ENCODE measurements at regions not wholly inside any gene's neighbourhood (a gene's known extent, or its start where the extent isn't known, plus 50 kb on each side); places are given as distances from the start of the nearest gene placed in this dataset.
"Not testable (repeated sequence)": the region's sequence is repeated elsewhere in the genome, so short reads cannot be mapped to it uniquely, and the experiment has no call there.

DNA sequence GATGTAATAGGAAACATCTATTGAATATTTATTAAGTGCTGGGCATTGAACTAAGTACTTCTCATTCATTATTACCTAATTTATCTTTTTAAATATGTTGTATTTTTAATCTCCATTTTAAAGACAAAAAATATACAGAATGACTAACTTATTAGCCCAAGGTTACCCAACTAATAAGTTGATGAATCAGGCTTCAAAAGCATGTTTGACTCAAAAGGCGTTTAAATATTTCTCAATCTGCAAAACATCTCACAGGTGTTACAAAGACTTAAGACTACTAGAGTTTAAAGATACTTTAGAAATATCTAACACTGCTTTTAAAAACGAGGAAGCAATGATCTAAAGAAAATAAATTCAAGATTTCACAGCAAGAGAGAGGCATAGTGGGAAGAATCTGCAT, 457.4 kb upstream of the DCN start:
- DNase-seq, result no peak

DNA sequence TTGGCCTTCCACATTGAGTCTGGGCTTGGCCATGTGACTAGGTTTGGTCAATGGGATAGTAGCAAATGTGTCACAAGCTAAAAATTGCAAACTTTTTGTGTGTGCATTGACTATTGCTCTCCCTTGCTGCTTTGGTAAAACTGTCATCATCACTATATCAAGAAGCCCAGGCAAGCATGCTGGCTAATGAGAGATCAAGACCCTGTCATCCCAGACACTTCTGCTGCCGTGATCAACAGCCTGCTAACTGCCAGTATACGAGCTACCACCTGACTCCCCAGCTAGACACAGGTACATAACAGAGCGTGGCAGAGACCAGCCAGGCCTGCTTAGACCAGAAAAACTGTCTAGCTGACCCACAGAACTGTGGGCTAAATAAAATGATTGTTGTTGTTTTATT, 456.7 kb upstream of the DCN start:
- DNase-seq, result no peak

DNA sequence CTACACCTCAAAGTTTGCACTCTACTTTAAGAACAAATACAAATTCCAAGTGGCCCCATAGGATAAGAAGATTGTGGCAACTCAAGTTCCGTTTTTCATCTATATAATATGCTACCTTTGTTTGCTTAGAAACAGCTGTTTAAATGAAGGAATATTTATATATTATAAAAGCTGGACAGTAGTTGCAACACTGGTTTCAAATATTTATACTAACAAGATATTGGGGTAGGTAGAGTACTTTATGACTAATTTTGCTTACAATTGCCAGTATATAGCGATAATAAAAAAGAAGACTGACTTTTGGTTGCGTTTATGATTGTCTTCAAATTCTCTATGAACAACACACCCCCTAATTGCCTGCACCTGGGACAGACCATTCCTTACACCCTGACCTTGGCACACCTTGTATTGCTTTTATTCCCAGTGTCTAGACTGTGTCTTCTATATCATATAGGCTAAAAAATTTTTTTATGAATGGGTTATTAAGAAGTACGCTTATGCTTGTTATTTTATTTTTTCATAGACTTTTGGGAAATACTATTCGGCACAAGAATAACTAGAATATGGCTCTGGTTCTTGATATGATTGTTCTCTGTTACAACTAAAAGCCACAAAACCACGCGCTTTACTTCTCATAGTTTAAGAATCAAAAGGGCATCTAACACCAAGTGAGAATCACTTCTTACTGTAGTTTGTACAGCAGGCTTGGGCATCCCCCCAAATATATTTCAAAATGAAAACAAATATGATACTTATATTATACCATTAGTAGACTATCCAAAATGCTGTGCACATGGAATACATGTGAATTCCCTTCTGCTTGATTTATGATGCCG, 455.4 kb upstream of the DCN start:
- DNase-seq, result no peak

DNA sequence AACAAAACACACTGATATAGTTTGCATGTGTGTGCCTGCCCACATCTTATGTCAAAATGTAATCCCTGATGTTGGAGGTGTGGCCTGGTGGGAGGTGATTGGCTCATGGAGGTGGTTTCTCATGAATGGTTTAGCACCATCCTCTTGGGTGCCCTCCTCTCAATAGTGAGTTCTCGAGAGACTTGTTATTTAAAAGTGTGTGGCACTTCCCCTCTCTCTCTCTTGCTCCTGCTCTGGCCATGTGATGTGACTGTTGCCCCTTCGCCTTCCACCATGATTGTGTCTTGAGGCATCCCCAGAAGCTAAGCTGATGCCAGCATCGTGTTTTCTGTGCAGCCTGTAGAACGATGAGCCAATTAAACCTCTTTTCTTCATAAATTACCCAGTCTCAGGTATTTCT, 454.1 kb upstream of the DCN start:
- DNase-seq, result no peak

DNA sequence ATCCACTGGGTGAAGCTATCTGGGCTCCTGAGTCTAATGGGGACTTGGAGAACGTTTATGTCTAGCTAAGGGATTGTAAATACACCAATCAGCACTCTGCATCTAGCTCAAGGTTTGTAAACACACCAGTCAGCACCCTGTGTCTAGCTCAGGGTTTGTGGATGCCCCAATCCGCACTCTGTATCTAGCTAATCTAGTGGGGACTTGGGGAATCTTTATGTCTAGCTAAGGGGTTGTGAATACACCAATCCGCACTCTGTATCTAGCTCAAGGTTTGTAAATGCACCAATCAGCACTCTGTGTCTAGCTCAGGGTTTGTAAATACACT, 451.7 kb upstream of the DCN start:
- DNase-seq, result not testable (repeated sequence)

DNA sequence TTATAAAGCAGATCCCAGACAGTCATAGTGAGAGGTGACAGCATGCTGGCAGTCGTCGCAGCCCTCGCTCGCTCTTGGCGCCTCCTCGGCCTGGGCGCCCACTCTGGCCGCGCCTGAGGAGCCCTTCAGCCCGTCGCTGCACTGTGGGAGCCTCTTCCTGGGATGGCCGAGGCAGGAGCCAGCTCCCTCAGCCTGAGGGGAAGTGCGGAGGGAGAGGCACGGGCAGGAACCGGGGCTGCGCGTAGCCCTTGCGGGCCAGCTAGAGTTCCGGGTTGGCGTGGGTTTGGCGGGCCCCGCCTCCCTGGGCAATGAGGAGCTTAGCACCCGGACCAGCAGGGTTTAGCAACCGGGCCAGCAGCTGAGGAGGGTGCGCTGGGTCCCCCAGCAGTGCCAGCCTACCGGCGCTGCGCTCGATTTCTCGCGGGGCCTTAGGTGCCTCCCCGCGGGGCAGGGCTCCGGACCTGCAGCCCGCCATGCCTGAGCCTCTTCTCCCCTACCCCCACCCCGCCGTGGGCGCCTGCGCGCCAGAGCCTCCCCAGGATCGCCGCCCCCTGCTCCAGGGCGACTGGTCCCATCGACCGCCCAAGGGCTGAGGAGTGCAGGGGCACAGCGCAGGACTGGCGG, 451.2 kb upstream of the DCN start:
- no peak for DNase-seq

DNA sequence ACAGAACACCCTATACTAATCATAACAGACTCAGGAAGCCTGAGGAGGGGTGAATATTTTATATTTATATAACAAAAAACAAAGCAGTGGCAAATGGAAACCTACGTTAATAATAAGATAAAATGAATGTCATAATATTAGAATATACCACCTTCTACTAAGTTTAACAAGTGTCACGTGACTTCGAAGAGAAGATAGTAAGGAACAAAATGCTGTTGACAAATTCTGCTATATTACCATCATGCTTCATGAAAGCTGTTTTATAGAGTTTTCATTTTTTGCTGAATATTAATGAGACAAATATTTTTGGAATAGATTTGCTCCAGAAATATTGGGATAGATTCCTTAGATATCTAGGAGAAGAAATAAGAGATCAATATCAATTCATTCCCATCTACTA, 450.6 kb upstream of the DCN start:
- DNase-seq, result no peak

DNA sequence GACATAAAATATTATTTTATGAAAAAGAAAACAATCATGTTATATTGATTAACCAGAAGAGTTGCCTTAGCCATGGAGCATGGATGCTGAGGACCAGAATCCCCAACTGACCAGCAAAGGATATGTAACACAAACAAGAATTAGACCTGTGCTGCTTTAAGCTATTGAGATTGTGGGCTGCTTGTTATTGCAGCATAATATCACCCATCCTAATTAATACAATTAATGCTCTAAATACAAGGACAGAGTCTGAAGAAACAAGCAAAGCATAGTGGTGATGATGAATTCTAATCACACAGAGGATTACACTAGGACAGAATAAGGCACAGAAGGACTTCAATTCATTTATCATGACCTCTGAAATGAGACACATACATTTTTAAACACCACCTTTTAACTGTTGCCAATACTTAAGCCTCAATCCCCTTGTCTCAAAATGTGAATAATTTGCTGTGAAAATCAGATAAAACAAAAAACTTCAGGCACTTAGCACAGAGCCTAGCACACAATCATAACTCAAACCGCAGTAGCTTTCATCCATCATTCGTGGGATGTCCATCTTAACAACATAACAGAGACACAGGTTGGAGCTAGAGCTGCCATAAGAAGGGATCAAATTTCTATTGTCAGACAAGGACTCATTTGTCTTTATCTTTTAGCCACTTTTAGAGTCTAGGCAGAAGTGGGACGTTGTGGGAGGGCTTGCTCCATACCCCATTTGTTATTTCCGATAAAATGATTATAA, 449.6 kb upstream of the DCN start:
- DNase-seq, result no peak

DNA sequence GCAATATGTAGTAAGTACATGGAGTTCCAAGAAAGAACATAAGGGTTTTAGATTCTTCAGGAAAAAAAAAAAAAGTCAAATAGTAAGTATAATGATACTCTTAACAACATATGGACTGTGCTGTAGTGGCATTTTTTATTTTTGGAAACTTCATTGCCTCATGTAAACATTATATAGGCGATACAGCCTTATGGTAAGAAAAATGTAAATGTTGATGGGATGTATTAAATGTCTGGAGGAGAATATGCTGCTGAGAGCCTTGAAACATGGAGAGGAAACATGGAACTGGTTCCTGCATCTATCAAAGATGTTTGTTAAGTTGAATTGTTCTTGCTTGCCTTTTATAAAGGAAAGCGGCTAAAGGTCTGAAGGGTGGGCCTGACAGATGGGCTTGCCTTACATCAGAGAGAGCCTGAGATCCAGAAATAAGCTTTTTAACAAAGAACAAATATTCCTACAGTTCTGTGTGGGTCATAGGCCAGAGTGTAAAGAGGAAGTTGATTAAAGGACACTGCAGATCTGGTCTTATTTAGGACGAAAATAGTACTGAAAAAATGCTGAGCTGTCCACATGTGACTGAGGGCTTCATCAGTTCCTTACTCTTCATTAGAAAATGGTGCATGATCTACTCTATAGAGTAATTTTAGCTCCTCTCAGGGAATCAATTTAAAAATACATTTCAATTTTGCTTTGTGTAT, 448.1 kb upstream of the DCN start:
- no peak for DNase-seq

DNA sequence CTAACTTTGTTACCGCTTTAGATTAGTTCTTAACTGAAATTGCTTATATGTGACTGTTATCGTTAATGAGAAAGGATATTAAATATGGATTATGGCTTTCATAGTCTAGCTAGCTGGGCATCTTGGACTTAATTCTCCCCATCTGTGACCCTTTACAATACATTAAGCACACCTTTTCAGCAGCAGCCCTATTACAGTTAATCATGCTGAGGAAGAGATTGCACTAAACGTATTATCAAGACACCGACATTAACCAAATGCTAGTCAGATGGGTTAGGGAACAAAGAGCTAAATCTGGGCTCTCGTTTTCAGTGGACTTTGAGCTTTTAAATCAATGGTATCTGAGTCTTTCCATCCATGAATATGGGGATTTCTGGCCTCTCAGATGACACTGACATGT, 447.5 kb upstream of the DCN start:
- no peak for DNase-seq

DNA sequence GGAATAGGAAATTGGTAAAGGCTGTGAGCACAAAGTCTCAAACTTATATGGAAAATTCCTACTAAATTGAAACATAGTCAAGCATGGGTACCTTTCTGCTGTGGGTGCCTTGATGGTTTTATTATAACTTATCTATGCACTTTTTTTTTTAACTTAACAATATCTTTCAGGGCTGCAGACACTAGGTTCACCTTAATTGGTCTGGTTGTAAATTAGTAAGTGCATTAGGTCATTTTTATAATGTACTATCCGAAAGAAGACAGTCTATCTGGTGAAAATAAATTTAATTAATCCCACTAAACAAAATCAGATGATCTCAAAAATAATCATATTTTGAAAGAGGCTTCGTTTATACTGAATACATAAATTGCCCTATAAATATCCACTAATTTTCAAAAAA, 446.8 kb upstream of the DCN start:
- no peak for DNase-seq

DNA sequence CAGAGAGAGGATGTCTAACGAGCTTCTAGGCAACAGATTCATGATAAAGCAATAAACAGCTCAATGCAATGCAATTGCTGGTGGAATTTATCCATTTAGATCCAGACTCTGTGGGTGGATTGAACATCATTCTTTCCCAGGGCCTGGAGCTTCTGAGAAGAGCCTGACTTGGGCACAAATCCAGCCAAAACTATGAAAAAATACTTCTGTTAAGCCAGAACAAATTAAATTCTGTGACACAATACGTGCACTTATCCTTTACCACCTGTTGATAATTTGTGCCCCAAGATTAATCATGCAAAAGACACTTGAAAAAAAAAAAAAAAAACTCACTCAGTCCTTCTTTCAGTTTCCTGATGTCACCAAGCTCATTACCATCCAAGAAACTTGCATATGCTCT, 446.0 kb upstream of the DCN start:
- DNase-seq, result no peak

DNA sequence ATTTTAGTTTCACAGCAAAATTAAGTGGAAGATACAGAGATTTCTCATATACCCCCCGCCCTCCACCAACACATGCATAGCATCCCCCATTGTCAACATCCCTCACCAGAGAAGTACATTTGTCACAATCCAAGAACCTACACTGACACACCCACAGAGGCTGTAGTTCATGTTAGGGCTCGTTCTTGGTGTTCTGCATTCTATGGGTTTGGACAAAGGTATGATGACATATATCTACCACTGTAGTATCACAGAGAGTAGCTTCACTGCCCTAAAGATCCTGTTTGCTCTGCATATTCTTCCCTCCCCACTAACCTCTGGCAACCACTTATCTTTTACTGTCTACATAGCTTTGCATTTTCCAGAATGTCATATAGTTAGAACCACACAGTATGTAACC, 444.6 kb upstream of the DCN start:
- DNase-seq, result no peak

DNA sequence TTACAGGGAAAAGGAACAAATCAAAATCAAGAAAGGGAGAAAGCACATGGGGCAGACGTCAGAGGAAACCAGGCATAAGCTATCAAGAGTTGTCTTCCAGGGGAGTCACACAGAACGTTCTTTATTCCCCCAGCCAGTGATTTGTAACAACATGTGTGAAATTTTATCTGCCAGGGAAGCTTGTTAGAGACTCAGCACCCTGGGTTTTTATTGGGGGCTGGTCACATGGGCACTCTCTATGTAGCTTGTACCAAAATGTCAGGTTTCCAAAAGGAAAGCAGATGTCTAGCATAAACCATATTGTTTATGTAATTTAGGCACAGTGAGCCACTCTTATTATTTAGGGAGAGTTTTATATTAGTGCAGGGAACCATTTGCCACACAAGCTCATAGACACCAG, 440.4 kb upstream of the DCN start:
- DNase-seq, result no peak

DNA sequence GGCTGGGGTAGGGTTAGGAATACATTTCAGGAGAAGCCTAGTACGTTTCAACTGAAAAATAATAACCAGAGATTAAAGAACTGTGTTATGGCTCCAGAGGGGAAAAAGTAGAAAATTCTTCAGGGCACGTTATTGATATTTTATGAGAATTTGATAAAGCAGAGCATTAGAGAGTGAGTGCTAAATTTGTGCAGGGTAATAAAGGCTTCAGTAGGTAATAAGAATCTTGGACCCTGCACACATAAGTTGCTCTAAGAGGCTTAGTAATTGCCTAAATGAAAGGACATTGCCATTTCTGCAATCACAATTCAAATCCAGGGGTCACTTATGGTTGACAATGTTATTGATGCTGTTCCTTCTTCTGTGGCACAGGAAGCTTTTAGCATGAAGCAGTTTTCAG, 439.4 kb upstream of the DCN start:
- DNase-seq, result no peak

DNA sequence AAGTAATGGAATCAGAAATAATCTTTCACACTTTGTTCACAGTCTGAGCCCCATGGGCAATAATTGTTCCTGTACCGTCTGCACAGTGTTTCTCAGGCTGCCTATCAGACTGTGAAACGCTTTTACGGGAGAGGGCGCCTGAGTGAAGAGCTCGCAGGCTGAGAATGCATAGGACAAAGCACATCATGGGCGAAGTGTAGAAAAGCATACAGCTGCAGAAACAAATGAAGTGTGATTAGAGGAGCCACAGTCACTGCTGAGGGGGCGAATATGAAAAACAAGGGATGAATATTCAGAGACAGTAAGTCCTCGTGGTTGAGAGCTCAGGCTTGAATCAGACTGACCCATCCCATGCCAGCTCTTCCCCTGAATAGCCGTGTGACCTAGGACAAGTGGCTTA, 438.4 kb upstream of the DCN start:
- peak; percentile 18 for DNase-seq

DNA sequence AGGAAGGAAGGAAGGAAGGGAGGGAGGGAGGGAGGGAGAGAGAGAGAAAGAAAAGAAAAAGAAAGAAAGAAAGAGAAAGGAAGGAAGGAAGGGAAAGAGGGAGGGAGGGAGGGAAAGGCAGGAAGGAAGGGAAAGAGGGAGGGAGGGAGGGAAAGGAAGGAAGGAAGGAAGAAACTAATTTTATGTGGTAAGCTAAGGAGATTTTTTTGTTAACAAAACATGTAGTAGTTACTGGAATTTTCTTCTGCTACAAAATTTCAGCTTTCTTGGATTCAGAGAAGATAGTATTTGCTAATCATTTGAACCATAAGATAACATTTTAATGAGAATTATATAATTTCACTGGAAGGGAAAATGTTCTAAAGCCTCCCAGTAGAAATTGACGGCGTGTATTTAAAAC, 437.8 kb upstream of the DCN start:
- no peak for DNase-seq

DNA sequence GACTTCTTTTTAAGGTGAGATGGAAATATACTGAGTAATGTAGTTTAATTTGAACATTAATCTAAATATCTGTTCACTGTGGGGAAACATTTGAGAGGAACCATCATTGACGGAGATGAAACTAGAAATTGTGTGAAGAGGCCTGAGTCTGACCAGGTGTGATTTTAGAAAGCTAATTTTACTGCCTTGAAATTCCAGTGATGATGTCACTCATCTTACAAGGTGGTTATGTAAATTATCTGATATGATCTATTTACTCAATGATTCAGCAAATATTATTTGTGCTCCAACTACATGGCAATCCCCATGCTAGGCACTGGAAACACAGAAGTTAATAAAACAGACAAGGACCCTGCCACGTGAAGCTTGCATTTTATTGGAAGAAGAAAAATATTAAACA, 435.7 kb upstream of the DCN start:
- no peak for DNase-seq

DNA sequence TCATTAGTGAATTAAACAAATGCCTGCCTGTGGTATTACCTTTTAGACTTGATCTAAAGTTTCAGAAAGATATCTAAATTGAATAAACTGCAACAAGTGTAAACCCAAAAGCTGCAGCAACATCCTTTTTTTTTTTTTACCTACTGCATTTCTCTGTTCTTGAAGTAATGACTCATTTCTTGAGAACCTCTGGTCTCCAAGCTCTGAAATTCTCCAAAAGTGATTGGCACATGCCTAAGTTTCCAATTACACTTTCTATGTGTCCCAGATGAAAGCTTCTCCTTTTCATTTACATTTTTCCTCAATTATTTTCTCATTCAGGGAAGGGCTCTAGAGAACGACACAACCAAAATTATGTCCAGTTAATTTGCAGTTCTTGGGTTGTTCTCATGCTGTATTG, 435.2 kb upstream of the DCN start:
- no peak for DNase-seq

DNA sequence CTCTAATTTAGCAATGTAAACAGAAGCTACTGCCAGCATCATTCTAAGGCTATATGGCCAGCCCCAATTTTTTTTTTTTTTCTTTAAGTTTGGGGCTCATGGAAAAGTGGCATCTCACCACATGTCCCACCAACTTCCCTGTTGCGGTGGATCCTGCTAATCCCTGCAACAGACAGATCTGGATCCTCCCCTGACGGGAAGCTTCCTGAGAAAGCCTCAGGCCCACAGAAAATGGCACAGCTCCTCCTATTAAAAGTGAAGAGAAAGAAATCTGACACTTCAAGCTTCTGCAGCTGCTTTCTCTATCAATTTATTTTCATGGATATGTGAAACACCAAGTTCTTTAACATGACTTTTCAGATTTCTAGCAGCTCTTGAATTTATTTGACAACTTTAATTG, 433.8 kb upstream of the DCN start:
- DNase-seq, result no peak

DNA sequence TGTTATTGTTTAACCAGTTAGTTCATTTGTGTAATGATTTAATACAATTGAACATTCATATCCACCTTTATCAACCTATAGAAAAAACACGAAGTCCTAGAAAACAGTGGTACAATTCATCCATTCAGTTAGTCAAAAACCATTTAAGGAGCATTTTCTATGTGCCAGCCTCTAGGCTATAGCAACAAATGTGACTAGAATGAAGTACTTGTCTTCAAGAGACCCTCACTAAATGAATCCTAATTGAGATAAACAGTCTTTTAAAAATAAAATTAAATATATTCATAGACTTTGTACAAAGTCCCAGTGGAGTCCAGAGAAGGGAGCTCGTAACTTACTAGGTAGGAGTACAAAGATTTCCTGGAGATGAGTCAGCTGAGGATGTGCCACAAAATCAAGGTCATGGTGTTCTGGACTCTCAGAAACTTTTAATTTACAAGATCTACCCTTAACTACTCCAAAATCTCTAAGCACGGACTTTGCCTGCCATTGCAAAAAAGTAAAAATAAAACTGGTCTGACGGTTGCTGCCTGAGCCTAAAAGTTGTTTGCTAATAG, 430.7 kb upstream of the DCN start:
- DNase-seq, result no peak

DNA sequence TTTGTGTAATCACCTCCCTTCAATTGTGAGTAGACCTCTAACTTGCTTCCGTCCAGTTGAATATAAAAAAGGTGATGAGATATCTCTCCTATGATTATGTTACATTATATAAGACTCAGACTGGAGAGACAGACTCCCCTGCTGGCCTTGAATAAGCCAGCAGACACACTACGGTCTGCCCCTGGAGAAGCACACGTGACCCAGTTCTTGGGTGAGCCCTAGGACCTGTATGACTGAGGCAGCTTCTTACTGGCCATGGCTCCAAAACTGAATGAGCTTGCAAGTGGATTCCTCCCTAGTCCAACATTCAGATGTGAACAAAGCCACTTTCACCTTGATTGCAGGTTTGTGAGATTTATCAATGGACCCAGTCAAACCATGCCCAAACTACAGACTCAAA, 427.9 kb upstream of the DCN start:
- no peak for DNase-seq

DNA sequence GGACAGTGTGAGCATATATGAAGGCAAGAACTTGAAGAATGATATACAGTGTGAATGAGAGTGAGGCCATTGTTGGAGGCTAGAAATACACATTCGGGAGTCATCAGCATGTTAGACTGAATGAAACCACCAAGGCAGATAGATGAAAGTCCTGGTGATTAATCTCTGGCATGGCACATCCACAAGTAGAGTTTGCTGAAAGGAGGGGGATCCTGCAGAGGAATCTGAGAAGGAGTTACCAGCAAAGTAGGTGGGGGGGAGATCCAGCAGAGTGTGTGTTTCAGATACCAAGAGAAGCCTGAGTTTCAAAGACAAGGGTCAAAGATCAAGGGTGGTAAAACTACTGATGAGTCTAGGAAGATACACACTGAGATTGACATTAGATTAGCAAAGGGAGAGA, 426.7 kb upstream of the DCN start:
- no peak for DNase-seq

DNA sequence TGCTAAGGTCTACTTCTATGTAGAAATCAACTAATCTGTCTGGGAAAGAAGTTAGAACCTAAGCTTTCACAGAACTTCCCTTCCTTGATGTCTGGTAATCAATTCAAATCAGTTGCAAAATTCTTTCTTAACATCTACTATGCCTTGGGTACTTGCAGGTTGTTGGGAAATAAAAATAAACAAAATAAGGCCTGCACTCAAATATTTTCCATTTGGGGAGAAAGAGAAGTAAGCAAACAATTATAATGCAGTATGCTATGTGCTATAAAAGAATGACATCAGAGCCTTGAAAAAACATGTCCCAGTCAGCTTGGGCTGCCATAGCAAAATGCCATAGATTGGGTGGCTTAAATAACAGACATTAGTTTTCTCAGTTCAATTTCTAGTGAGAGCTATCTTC, 425.9 kb upstream of the DCN start:
- DNase-seq, result no peak
